ENCODE measurements at regions not wholly inside any gene's neighbourhood (a gene's known extent, or its start where the extent isn't known, plus 50 kb on each side); places are given as distances from the start of the nearest gene placed in this dataset.
"Not testable (repeated sequence)": the region's sequence is repeated elsewhere in the genome, so short reads cannot be mapped to it uniquely, and the experiment has no call there.

- H3K9me3 ChIP-seq; DNase-seq; H3K27ac ChIP-seq; H3K4me1 ChIP-seq; H3K4me3 ChIP-seq; ATAC-seq; intact Hi-C loops (cut with DNase I); H3K36me3 ChIP-seq; H3K27me3 ChIP-seq: not testable (repeated sequence)
These were observed 57.4 kb upstream of the NUTM2D start for GRCh38 chr10:87300163-87300562.

GRCh38 chr10:87301466-87302115 is 56.0 kb upstream of the NUTM2D start:
- not testable (repeated sequence) for H3K4me1 ChIP-seq

GRCh38 chr10:87302132-87302531 is 55.4 kb upstream of the NUTM2D start:
- H3K36me3 ChIP-seq; H3K27ac ChIP-seq; intact Hi-C loops (cut with DNase I); ATAC-seq; DNase-seq; H3K27me3 ChIP-seq; H3K4me1 ChIP-seq; H3K9me3 ChIP-seq; H3K4me3 ChIP-seq: not testable (repeated sequence)

More at GRCh38 chr10:87301466-87302115, 56.0 kb upstream of the NUTM2D start:
- H3K4me3 ChIP-seq; intact Hi-C loops (cut with DNase I); H3K36me3 ChIP-seq; H3K27me3 ChIP-seq; H3K9me3 ChIP-seq; H3K27ac ChIP-seq: not testable (repeated sequence)
- peak; percentile 100 for ATAC-seq
- TF ChIP-seq CTCF (IDR thresholded peaks at IDR 0.05), result peak; percentile 37
- DNase-seq, result peak; percentile 82

GRCh38 chr10:87303707-87304106 is 53.8 kb upstream of the NUTM2D start:
- H3K27ac ChIP-seq; intact Hi-C loops (cut with DNase I); H3K4me1 ChIP-seq; H3K9me3 ChIP-seq; H3K36me3 ChIP-seq; DNase-seq; ATAC-seq; H3K27me3 ChIP-seq; H3K4me3 ChIP-seq: not testable (repeated sequence)

GRCh38 chr10:87306681-87307080 is 50.9 kb upstream of the NUTM2D start:
- H3K4me1 ChIP-seq; ATAC-seq; H3K9me3 ChIP-seq; H3K27me3 ChIP-seq; DNase-seq; H3K4me3 ChIP-seq; intact Hi-C loops (cut with DNase I); H3K27ac ChIP-seq; H3K36me3 ChIP-seq: not testable (repeated sequence)
